Cardiac septum (tissue), 1 donor: ENCODE measurements at regions not wholly inside any gene's neighbourhood (a gene's known extent, or its start where the extent isn't known, plus 50 kb on each side); places are given as distances from the start of the nearest gene placed in this dataset.

ENCODE experiments used
- DNase-seq: peaks from one replicate; pipeline ENCODE4 v3.0.0-alpha.2; 2020; ENCODE audit warnings: low spot score
- intact Hi-C: fragments of 100-400 bp; cut with DNase I; formaldehyde crosslinking; loops from one replicate; pipeline ENCODE4 v1.14.0; 2022
- donor health status: DM: no; HTN: no; CAD: no.

DNA sequence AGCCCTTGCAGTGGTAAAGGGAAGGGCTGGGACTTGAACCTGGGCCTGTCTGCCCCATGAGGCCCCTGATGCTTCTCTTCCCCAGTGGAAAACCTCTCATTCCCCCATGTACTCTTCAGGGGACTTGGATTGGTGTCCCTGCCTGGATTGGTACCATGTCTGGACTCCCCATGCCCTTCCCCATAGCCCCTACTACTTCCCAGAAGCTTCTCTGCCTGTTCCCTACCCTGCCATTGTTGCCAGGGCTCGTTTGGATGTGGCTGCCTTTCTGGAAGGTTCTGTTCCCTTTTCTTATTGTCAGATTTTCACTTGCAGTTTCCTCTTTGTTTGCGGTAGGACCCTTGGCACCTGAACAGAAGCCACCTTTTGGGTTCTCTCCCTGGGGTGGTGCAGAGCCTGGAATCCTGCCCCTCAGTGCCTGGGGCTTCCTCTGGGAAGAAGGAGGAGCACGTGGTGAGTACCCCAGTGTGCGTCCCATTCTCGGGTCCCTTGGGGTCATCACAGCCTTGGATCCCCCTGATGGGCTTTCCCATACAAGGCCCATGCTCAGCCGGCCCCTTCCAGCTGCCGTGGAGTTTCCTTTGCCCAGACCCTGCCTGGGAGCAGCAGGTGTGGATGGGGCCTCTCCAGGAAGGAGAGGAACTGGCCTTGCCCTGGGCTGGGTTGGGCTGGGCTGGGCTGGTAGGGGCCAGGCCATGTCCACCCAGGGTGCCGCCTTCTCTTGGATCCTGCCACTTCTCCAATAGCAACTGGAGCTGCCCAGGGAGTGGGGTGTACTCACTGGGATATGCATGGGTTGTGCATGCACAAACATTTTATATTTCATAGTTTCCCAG, 281.1 kb downstream of the PTPRU start:
- DNase-seq, result no peak
- intact Hi-C loops, result no loop called here

DNA sequence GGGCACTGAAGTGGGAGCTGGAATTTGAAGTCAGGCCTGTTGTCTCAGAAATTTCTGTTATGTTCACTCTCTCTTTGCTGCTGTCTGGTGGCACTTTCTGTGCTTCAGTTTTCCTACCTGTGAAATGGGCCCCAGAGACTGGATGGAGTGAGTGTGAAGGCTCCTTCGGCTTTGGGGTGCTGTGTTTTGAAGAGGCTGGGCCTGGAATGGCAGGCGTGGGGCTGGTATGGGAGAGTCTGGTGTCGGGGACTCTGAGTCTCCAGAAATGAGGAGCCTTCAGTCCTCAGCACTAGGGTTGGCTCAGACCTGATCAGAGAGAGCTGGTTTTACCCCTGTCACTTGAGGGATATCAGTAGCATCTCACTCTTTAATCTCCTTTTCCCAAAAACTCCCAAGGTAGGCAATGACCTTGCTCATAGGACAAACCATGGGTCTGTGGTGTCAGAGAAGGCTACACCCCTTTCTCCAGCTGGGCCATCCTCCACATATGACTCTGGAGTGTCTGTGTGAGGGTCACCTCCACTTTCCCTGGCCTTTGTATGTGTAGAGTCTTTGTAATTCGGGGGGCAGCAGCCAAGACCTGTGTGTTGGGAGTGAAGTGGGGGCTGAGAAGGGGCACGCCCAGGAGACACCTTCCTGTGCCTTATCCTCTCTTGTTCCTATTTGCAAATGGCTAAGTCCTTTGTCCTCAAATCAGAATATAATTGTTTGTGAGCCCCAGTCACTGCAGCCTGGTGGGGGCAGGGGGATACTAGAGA, 279.9 kb downstream of the PTPRU start:
- intact Hi-C loops, result no loop called here

DNA sequence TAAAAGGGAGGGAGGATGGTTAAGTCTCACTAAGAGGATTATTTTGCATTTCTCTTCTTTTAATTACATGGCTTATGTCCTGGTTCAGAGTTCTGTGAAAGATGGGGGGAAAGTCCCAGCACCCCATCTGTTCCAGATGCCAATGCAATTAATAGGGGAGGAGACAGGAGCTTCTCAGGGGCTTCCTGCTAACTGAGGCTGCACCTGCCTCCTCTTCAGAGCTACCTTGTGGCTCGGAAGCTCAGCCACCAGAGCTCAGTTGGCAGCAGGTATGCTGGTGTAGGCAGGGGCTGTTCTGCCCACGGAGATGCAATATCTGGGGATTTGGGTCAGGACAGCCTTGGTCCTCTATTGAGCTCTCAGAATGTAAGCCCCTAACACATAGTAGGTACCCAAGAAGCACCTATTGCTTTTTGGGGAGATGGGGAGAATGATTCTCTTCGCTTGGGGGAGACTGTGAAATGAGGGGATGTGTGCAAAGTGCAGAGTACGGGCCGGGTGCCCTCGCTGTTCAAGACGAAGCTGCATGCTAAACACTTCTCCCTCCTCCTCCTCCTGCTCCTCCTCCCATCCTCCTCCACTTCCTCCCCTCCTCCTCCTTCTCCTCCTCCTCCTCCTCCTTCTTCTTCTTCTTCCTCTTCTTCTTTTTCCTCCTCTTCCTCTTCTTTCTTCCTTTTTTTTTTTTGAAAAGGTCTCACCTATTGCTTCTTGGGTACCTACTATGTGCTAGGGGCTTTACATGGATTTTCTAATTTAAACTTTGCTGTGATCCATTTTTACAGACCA, 279.0 kb downstream of the PTPRU start:
- intact Hi-C loops, result no loop called here
- DNase-seq, result no peak

More for the DNA sequence above, 279.9 kb downstream of the PTPRU start:
- DNase-seq, result no peak

DNA sequence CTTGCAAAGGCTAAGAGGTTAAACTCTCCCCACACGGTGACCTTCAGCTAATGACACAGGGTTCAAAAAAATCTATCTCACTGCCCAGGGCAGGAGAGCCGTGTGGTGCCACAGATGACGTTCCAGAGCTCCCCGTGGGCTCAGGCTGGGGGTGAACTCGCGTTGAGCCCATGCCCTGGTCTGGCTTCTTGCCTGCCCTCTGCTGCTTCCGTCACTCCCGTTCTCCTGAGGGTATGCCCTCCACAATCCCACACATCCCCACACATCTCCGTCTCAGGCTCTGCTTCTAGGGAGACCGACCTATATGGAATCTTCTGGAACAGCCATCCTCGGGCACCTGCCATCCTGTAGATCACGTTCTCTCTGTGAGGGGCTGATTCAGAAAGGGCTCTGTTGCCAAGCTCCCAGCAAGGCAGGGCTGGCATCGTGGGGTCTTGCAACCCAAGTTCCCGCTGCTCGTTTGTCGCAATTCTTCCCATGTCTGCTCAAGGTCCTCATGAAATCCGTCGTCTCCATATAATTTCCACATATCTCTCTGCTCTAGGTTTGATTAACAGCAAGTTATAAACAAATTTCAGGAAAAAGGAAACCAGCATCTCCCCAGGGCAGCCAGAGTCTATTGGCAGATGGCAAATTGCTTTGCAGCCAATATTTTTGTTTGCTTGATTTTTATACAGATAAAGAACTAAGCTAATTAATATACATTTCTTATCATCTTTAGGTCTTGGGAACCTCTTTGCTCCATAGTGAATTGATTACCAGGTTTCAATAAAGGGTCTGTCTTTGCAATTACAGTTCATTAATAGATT, 278.2 kb downstream of the PTPRU start:
- DNase-seq, result no peak
- intact Hi-C loops, result no loop called here

DNA sequence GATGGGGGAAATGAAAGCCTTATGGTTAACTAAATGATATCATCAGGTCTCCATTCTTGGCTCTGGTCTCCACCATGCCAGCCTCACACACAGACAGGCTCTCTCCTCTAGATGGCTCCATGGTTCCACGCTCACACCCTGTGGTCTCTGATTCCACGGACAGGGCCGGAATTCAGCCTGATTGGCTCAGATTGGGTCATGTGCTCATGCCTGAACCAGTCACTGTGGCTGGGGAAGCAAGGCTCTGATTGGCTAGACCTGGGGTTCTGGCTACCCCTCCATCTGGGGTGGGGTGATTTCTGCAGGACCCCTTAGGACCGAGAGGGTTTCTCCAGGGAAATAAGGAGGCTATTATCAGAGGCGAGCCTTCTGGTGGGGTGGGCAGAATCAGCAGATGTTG, 277.0 kb downstream of the PTPRU start:
- intact Hi-C loops, result no loop called here
- no peak for DNase-seq

DNA sequence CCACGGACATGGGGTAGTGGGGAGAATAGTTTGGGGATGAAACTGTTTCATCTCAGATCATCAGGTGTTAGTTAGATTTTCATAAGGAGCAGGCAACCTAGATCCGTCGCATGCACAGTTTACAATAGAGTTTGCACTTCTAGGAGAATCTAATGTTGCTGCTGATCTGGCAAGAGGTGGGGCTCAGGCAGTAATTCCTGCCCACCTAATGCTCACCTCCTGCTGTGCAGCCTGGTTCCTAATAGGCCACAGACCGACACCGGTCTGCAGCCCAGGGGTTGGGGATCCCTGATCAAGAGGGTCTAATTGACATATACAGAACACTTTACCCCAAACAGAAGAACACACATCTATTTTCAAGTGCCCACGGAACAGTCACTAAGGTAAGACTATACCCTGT, 275.1 kb downstream of the PTPRU start:
- DNase-seq, result no peak
- intact Hi-C loops, result no loop called here

DNA sequence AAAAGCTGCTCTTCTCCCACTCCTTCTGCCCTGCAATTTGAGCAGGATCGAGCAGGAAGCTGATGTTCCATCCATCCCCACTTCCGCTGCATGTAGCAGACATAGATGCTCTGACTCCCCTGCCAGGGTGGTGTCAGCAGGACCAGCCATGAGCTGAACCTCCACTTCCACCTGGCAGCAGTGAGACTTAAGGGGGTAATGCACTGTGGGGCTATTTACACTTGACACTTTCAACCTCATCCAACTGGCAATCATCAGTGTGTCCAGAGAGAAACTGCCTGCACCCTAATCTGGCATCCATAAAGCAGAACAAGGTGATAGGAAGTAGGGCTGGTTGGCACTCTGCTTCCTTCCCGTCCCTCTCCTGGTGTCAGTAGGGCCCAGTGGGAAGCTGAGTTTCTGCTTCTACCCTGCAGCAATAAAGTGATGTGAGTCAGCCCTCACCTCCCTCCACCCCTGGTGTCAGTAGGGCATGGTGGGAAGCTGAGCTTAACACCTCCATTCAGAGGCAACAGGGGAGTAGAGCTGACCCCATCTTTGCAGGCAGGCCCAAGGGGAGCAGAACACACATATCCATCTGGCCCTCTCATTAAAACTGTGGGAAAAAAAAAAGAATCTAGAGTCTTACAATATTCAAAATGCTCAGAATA, 272.3 kb downstream of the PTPRU start:
- no peak for DNase-seq

DNA sequence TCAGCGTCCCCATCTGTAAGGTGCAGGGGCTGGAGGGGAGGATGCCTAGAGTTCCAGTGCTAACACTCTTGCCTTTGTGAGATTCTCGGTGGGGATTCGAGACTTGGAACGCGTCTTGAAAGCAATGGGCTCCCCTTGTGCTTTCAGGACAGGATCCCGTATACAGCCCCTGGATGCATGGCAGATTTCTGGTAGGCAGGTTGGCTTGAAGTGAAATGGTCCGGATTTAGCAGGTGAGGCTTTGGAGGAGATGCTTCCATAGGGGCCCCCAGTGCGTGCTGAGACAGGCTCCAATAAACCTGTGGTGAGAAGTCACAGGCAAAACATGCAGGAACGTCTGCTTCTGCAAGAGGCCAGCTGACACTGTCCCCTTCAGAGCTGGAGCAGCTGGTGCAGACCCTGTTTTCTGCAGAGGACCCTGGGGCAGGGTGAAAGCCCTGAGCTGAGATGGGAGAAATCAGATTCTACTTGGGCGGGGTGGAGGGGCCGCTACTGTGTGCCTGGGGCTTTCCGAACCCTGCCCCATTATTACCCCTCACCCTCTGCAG, 270.4 kb downstream of the PTPRU start:
- intact Hi-C loops, result no loop called here
- DNase-seq, result no peak

More for the DNA sequence above, 272.3 kb downstream of the PTPRU start:
- intact Hi-C loops, result no loop called here

DNA sequence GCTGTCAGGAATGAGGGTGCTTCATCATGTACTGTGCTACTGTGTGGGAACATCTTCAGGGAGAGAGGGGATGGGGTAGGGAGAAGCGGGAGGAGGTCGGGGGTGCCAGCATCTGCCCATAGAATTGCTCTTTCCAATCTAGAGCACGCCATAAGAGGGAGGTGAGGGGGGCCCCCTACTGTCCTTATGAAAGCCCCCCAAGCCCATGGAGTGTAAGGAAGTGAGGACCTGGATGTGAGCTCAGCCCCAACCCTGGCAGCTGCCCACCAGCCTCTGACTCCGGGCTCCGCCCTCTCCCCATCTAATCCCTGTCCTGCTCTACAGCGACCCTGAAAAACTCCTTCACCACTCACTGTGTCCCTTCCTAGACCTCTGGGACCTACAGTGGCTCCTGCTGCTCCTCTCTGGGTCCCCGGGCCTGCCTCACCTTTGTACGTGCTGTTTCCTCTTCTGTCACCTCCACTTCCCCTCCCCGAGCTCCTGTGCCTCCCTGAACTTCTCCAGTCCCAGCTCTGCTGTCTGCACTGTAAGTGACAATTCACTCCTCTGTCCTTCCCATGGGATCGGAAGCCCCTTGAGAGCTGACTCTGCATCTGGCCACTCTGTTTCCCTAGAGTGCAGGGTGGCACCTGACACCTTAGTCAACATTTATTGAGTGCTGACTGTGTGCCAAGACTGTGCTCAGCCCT, 269.4 kb downstream of the PTPRU start:
- DNase-seq, result no peak
- intact Hi-C loops, result no loop called here

DNA sequence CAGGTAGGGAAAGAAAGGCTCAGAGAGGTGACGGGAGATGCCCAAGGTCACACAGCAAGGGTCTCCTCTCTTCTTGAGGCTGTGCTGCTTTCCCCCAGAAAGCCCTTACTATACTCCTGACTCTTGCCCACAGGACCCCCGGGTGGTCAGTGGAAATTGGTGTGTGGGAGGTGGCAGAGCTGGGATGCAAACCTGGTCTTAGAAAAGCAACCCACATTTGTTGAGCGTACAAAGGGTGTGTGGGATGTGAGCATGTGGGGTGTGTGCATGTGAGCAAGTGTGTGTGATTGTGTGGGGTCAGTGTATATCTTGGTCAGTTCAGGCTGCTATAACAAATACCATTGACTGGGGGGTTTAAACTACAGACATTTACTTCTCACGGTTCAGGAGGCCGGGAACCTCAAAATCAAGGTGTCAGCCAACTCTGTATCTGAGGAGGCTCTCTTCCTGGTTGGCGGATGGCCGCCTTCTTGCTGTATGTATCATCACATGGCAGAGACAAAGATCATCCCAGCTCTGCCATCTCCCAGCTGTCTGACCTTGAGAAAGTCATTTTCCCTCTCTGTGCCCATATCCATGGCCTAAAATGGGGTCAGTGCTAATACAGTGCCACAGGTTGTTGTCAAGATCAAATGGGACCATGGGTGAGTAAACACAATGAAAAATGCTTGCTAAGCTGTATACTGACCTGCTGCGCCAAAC, 268.5 kb downstream of the PTPRU start:
- DNase-seq, result no peak
- intact Hi-C loops, result no loop called here

DNA sequence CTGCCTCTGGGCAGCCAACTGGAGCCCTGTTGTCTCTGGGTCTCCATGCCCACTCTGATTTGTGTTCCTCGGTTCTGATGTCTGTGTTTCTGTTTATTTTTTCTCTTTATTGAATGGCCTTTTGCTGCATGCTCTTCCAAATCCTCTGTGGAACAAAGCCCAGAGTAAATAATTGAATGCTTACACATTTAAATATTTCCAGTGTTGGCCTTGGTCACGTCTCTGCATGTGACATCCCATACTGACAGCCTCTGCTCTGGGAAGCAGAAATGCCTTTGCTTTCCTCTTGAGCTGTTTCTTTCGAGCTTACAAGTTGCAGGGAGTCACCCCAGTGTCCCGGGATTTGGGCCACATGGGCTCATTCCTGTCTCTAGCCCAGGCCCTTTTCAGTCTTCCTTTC, 267.9 kb downstream of the PTPRU start:
- no peak for DNase-seq
- intact Hi-C loops, result no loop called here

DNA sequence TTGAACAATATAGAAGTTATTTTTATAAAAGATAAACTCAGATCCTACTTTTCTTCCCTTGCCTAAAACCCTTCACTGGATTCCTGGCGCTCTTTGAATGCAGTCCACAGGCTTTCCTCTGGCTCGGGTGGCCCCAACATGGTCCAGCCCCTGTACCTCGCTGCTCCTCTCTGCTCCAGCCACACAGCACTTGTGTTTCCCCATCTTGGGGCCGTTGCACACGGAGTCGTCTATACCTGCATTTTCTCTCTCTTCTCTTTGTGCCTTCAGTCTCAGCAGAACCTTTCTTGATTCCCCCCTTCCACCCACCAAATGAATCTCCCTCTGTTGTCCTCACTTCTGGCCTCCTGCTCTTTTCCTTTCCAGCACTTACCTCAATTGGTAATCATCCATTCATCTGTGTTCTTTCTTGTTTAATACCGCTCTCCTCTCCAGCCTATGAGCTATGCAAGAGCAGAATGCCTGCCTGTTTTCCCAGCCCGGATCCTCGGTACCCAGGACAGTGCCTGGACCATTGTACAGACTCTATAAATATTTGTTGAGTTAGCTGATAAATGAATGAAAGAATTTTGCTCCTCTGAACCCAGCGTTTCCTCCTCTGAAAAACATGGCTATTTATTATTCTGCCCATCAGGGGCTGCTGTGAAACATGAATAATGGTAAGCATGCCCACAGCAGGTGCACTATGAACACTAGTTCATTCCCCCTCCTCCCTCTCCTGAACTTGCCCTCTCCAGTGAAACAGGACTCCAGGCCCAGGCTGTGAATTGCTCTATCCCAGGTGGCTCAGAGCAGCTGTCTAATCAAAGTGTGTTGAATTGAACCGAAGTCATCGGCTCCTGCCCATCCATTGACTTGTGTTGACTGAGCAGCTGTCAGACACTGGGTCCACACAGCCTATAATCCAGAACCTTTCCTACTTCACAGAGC, 266.9 kb downstream of the PTPRU start:
- intact Hi-C loops, result no loop called here
- DNase-seq, result no peak

DNA sequence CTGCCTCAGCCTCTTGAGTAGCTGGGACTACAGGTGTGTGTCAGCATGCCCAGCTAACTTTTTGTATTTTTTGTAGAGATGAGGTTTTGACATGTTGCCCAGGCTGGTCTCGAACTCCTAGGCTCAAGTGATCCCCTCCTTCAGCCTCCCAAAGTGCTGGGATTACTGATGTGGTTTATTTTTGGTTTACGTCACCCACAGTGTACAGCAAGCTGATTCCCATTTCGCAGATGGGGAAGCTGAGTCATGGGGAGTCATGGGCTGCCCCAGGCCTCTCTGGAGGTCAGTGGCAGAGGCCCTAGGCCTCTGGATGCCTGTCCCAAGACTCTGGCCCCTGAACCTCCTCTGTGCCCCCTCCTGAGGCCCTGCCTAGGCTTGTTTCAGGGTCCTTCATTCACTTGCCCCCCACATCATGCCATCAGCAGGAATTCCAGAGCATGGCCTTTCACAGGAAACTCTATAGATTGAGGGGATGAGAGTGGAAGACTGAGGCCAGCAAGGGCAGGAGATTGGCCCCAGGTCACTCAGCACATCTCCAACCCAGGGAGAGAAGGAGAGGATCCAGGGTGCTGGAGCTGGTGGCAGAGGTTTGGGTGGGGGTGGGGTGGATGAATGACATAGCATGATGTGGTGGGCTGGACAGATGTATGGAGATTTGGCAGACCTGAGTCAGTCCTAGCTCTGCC, 266.0 kb downstream of the PTPRU start:
- intact Hi-C loops, result no loop called here
- peak; percentile 26 for DNase-seq

DNA sequence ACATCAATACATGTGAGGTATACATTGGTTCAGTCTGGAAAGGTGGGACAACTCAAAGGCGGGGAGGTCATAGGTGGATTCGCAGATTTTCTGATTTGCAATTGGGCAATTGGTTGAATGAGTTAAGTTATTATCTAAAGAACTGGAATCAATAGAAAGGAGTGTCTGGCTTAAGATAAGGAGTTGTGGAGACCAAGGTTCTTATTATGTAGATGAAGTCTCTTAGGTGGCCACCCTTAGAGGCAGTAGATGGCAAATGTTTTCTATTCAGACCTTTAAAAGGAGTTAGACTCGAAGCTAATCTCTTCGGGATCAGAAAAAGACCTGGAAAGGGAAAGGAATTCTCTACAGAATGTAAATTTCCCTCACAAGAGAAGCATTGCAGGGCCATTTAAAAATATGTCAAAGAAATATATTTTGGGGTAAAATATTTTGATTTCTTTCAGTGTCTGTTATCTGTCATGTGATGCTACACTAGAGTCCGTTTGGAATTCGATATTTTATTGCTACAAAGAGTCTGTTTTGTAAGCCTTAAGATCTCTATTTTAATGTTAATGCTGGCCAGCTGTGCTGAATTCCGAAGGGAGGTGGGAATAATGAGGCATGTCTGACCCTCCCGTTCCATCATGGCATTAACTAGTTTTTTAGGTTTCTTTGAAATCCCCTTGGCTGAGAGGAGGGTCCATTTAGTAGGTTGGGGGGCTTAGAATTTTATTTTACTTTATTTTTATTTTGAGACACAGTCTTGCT, 265.1 kb downstream of the PTPRU start:
- DNase-seq, result no peak
- intact Hi-C loops, result no loop called here

DNA sequence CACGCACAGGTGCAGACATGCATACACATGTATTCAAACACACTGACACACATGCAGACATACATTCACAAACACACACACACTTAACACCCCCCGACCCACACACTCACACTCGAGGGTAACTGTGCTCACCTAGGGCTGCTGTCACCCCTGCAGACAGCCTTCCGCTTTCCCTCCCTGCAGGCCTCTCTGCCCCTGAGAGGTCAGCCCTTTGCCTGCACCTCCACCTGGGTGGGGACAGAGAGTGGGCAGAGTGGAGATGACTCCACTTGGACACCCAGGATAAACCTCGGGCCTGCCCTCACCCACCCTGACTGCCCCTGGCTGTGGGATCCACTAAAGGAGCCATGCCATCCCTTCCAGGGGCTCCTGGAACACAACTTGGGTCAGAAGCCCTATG, 264.3 kb downstream of the PTPRU start:
- intact Hi-C loops, result no loop called here
- DNase-seq, result peak; percentile 15
